ENCODE measurements at regions not wholly inside any gene's neighbourhood (a gene's known extent, or its start where the extent isn't known, plus 50 kb on each side); places are given as distances from the start of the nearest gene placed in this dataset.

DNA sequence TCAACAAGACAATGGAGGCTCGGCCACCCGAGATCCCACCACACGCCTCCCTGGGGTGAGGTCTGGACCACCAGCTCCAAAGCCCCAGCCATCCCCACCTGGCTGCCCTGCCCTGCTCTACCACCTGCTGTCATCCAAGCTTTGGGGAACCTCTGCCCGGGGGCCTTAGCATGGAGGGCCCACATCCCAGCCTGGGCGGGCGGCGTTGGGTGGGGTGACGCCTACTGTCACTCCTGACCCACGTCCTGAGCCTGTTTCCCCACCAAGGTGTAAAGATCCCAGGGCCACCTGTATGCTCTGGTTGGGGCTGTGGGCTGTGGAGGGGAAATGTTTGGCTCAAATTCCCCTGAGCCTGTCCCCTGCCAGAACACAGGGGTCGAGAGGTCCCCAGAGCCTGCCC lies 437.6 kb downstream of the EIPR1 start:
- no peak overlapping the region for H2AFZ ChIP-seq (ENCODE audit: control insufficient read depth, low read depth, low read length)
- ChIA-PET SMC1A (ENCODE audit: uncharacterized antibody, unreplicated experiment) (no interaction called here), POLR2A (no interaction called here), CTCF (no interaction called here), RAD21 (ENCODE audit: unreplicated experiment) (no interaction called here)
- no peaks in the 10 kb centered on the region for H3K79me2 ChIP-seq (ENCODE audit: control insufficient read depth, insufficient read depth, low read length)
- no peaks in the 10 kb centered on the region for H3K36me3 ChIP-seq (ENCODE audit: control insufficient read depth in 2 of 2, insufficient read depth in 2 of 2, low read length in 1 of 2)
- no peak overlapping the region for H3K4me3 ChIP-seq
- intact Hi-C loops (cut with micrococcal nuclease; ENCODE audit: unreplicated experiment) (no loop called here), in situ Hi-C loops (cut with MboI) (no loop called here)
- no peak for DNase-seq (ENCODE audit: low read depth, low spot score)
- H3K27me3 ChIP-seq (replicated peaks in 1 of 2; ENCODE audit: control insufficient read depth in 2 of 2, insufficient read depth in 2 of 2, low read length in 1 of 2) = no peaks in the 10 kb centered on the region
- H3K27ac ChIP-seq (ENCODE audit: control insufficient read depth, insufficient read depth) = no peak overlapping the region
- no peak overlapping the region for H3K9ac ChIP-seq (ENCODE audit: control insufficient read depth, insufficient read depth, low read length)
- ATAC-seq = no peak
- no peak for TF ChIP-seq CREB1 (IDR thresholded peaks at IDR 0.05; ENCODE audit: low read depth)
- no peak for TF ChIP-seq FOXM1 (IDR thresholded peaks at IDR 0.05; ENCODE audit: low read depth, low read length)
- TF ChIP-seq JUND (IDR thresholded peaks at IDR 0.05; ENCODE audit: low read depth, low read length) = no peak
- TF ChIP-seq MTA2 (IDR thresholded peaks at IDR 0.05; ENCODE audit: low read depth) = no peak
- TF ChIP-seq, protein P1, sequence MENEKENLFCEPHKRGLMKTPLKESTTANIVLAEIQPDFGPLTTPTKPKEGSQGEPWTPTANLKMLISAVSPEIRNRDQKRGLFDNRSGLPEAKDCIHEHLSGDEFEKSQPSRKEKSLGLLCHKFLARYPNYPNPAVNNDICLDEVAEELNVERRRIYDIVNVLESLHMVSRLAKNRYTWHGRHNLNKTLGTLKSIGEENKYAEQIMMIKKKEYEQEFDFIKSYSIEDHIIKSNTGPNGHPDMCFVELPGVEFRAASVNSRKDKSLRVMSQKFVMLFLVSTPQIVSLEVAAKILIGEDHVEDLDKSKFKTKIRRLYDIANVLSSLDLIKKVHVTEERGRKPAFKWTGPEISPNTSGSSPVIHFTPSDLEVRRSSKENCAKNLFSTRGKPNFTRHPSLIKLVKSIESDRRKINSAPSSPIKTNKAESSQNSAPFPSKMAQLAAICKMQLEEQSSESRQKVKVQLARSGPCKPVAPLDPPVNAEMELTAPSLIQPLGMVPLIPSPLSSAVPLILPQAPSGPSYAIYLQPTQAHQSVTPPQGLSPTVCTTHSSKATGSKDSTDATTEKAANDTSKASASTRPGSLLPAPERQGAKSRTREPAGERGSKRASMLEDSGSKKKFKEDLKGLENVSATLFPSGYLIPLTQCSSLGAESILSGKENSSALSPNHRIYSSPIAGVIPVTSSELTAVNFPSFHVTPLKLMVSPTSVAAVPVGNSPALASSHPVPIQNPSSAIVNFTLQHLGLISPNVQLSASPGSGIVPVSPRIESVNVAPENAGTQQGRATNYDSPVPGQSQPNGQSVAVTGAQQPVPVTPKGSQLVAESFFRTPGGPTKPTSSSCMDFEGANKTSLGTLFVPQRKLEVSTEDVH (IDR thresholded peaks at IDR 0.05; ENCODE audit: low read depth, partially characterized antibody) = no peak
- no peak for TF ChIP-seq SMAD5 (IDR thresholded peaks at IDR 0.05; ENCODE audit: low read depth)
- no peak for TF ChIP-seq DPF2 (IDR thresholded peaks at IDR 0.05)
- TF ChIP-seq PAX8 (IDR thresholded peaks at IDR 0.05) = no peak
- no peak for TF ChIP-seq TAF1 (IDR thresholded peaks at IDR 0.05; ENCODE audit: borderline replicate concordance, low read depth, low read length)
- TF ChIP-seq, protein P2, sequence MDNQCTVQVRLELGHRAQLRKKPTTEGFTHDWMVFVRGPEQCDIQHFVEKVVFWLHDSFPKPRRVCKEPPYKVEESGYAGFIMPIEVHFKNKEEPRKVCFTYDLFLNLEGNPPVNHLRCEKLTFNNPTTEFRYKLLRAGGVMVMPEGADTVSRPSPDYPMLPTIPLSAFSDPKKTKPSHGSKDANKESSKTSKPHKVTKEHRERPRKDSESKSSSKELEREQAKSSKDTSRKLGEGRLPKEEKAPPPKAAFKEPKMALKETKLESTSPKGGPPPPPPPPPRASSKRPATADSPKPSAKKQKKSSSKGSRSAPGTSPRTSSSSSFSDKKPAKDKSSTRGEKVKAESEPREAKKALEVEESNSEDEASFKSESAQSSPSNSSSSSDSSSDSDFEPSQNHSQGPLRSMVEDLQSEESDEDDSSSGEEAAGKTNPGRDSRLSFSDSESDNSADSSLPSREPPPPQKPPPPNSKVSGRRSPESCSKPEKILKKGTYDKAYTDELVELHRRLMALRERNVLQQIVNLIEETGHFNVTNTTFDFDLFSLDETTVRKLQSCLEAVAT (IDR thresholded peaks at IDR 0.05) = no peak
- no peak for TF ChIP-seq ZNF622 (IDR thresholded peaks at IDR 0.05)
- TF ChIP-seq IRF4 (IDR thresholded peaks at IDR 0.05; ENCODE audit: low read depth, low read length) = no peak
- no peak for TF ChIP-seq SREBF1 (IDR thresholded peaks at IDR 0.05; ENCODE audit: low read length)
- no peak for TF ChIP-seq TBL1XR1 (IDR thresholded peaks at IDR 0.05; ENCODE audit: low read depth, low read length)
- no peak for TF ChIP-seq NBN (IDR thresholded peaks at IDR 0.05)
- no peak for TF ChIP-seq SIN3A (IDR thresholded peaks at IDR 0.05; ENCODE audit: low read depth, low read length)
- 23% methylated on average over 10 of the region's 10 CpGs for WGBS (ENCODE audit: insufficient coverage, insufficient replicate concordance, low lambda C conversion rate, missing lambda C conversion rate)
- no peak overlapping the region for H3K4me2 ChIP-seq (ENCODE audit: control insufficient read depth, insufficient read depth)
- no peak for FAIRE-seq
- no TSS peak for BruUV-seq (replicated peaks)
- H3K9me3 ChIP-seq (replicated peaks; ENCODE audit: control insufficient read depth, insufficient read depth, low read length) = peaks cover 2% of the 10 kb centered on the region; the same call in 1 of the 3 replicates
- no peaks in the 10 kb centered on the region for H4K20me1 ChIP-seq (ENCODE audit: control insufficient read depth, insufficient read depth)
- H3K4me1 ChIP-seq (ENCODE audit: control insufficient read depth, insufficient read depth, low read length) = no peaks in the 10 kb centered on the region

All from GM12878 (cell line).